ENCODE measurements at regions not wholly inside any gene's neighbourhood (a gene's known extent, or its start where the extent isn't known, plus 50 kb on each side); places are given as distances from the start of the nearest gene placed in this dataset.
"Not testable (repeated sequence)": the region's sequence is repeated elsewhere in the genome, so short reads cannot be mapped to it uniquely, and the experiment has no call there.

GRCh38 chr13:80499536-80500290 is 158.8 kb upstream of the SPRY2 start:
- TF ChIP-seq CTCF (IDR thresholded peaks at IDR 0.05; ENCODE audit: low read depth, low read length) (no peak), MYC (IDR thresholded peaks at IDR 0.05; ENCODE audit: low read depth, low read length) (no peak), MAX (IDR thresholded peaks at IDR 0.05; ENCODE audit: low read depth, low read length) (no peak), POLR2A (IDR thresholded peaks at IDR 0.05; ENCODE audit: extremely low read depth, insufficient read length) (no peak)
- H3K4me3 ChIP-seq (ENCODE audit: low read depth, low read length): no peak overlapping the region
- no peak for DNase-seq (ENCODE audit: low read depth)

GRCh38 chr13:80498433-80498832 is 157.5 kb upstream of the SPRY2 start:
- DNase-seq (ENCODE audit: low read depth): no peak
- H3K4me3 ChIP-seq (ENCODE audit: low read depth, low read length): no peak overlapping the region
- TF ChIP-seq CTCF (IDR thresholded peaks at IDR 0.05; ENCODE audit: low read depth, low read length): no peak
- TF ChIP-seq MAX (IDR thresholded peaks at IDR 0.05; ENCODE audit: low read depth, low read length): no peak
- TF ChIP-seq POLR2A (IDR thresholded peaks at IDR 0.05; ENCODE audit: extremely low read depth, insufficient read length): no peak
- no peak for TF ChIP-seq MYC (IDR thresholded peaks at IDR 0.05; ENCODE audit: low read depth, low read length)

GRCh38 chr13:80497978-80498377 is 157.1 kb upstream of the SPRY2 start:
- no peak for DNase-seq (ENCODE audit: low read depth)
- no peak for TF ChIP-seq MYC (IDR thresholded peaks at IDR 0.05; ENCODE audit: low read depth, low read length)
- no peak for TF ChIP-seq CTCF (IDR thresholded peaks at IDR 0.05; ENCODE audit: low read depth, low read length)
- TF ChIP-seq MAX (IDR thresholded peaks at IDR 0.05; ENCODE audit: low read depth, low read length): no peak

GRCh38 chr13:80497439-80497838 is 156.5 kb upstream of the SPRY2 start:
- no peak for TF ChIP-seq CTCF (IDR thresholded peaks at IDR 0.05; ENCODE audit: low read depth, low read length)
- no peak for TF ChIP-seq MAX (IDR thresholded peaks at IDR 0.05; ENCODE audit: low read depth, low read length)
- no peak for TF ChIP-seq MYC (IDR thresholded peaks at IDR 0.05; ENCODE audit: low read depth, low read length)
- no peak for TF ChIP-seq POLR2A (IDR thresholded peaks at IDR 0.05; ENCODE audit: extremely low read depth, insufficient read length)
- no peak for DNase-seq (ENCODE audit: low read depth)

More at GRCh38 chr13:80497978-80498377, 157.1 kb upstream of the SPRY2 start:
- H3K4me3 ChIP-seq (ENCODE audit: low read depth, low read length): no peak overlapping the region

GRCh38 chr13:80496721-80497397 is 155.9 kb upstream of the SPRY2 start:
- DNase-seq (ENCODE audit: low read depth): no peak
- H3K4me3 ChIP-seq (ENCODE audit: low read depth, low read length): no peak overlapping the region
- TF ChIP-seq CTCF (IDR thresholded peaks at IDR 0.05; ENCODE audit: low read depth, low read length) (no peak), MAX (IDR thresholded peaks at IDR 0.05; ENCODE audit: low read depth, low read length) (no peak), POLR2A (IDR thresholded peaks at IDR 0.05; ENCODE audit: extremely low read depth, insufficient read length) (no peak), MYC (IDR thresholded peaks at IDR 0.05; ENCODE audit: low read depth, low read length) (no peak)

More at GRCh38 chr13:80497439-80497838, 156.5 kb upstream of the SPRY2 start:
- H3K4me3 ChIP-seq (ENCODE audit: low read depth, low read length): no peak overlapping the region

GRCh38 chr13:80490491-80490943 is 149.6 kb upstream of the SPRY2 start:
- not testable (repeated sequence) for DNase-seq (ENCODE audit: low read depth); H3K4me3 ChIP-seq (ENCODE audit: low read depth, low read length)
